ENCODE measurements at regions not wholly inside any gene's neighbourhood (a gene's known extent, or its start where the extent isn't known, plus 50 kb on each side); places are given as distances from the start of the nearest gene placed in this dataset.

GRCh38 chr6:14838133-14838583 lies 407.7 kb upstream of the JARID2 start:
- Histone ChIP-seq H3K27me3 (ENCODE audit: insufficient read depth, low read length) (no peaks in the 10 kb centered on the region), H3K18ac (ENCODE audit: insufficient read length, low read depth, low read length) (no peak overlapping the region), H3K79me2 (ENCODE audit: insufficient read depth, low read length) (no peaks in the 10 kb centered on the region), H4K5ac (ENCODE audit: insufficient read length, low read depth, low read length) (no peak overlapping the region), H2AK5ac (ENCODE audit: insufficient read length, low read length) (no peak overlapping the region), H3K27ac (ENCODE audit: insufficient read length, low read depth, low read length) (no peak overlapping the region), H2BK15ac (ENCODE audit: low read depth, low read length) (no peak overlapping the region), H2BK12ac (ENCODE audit: insufficient read length, low read depth, low read length) (no peak overlapping the region), H2BK20ac (ENCODE audit: low read depth, low read length, poor library complexity, severe bottlenecking) (no peak overlapping the region), H4K91ac (ENCODE audit: insufficient read length, low read depth, low read length) (no peak overlapping the region), H2BK5ac (ENCODE audit: insufficient read length, low read length) (no peak overlapping the region), H3K4me2 (ENCODE audit: insufficient read depth, insufficient read length, low read length) (no peak overlapping the region), H3K23me2 (ENCODE audit: insufficient read length, low read depth, low read length, poor library complexity, severe bottlenecking) (no peaks in the 10 kb centered on the region), H3K14ac (ENCODE audit: insufficient read depth, low read length) (no peak overlapping the region), H4K20me1 (ENCODE audit: control insufficient read depth, insufficient read depth, insufficient read length) (no peaks in the 10 kb centered on the region), H3K9me3 (ENCODE audit: control insufficient read depth, low read depth, low read length) (no peaks in the 10 kb centered on the region), H3K4me1 (ENCODE audit: insufficient read depth, low read length) (0 out of 2 replicates have a peak, but pooled peaks cover 3% of the 10 kb centered on the region), H2BK120ac (ENCODE audit: low read depth, low read length, poor library complexity, severe bottlenecking) (no peak overlapping the region), H4K8ac (replicated peaks; ENCODE audit: insufficient read length, low read depth, low read length) (no peak overlapping the region), H3K23ac (ENCODE audit: insufficient read length, low read depth, low read length) (no peak overlapping the region), H3T11ph (ENCODE audit: low read length) (no peak overlapping the region), H3K79me1 (ENCODE audit: insufficient read depth, low read depth, low read length, poor library complexity, severe bottlenecking) (no peaks in the 10 kb centered on the region), H3K9ac (ENCODE audit: extremely low read depth, insufficient read length, low read length) (no peak overlapping the region), H3K56ac (ENCODE audit: insufficient read length, low read depth, low read length) (no peak overlapping the region), H3K4ac (ENCODE audit: low read depth, low read length) (no peak overlapping the region), H2AFZ (ENCODE audit: low read length) (no peak overlapping the region)
- Mint-ChIP-seq H3K27ac (no peak overlapping the region), H3K4me1 (peaks cover 19 to 20% of the 10 kb centered on the region in 2 experiments), H3K36me3 (ENCODE audit: insufficient read depth in 1 of 3, low read depth in 3 of 3) (peaks cover 0 to 1% (median 0%) of the 10 kb centered on the region in 3 experiments; a peak in 1 of 7 replicates), H3K27me3 (ENCODE audit: low read depth) (no peaks in the 10 kb centered on the region), H3K4me3 (no peak overlapping the region), H3K9me3 (no peaks in the 10 kb centered on the region; a peak in 1 of 5 replicates)
- TF ChIP-seq, protein P1, sequence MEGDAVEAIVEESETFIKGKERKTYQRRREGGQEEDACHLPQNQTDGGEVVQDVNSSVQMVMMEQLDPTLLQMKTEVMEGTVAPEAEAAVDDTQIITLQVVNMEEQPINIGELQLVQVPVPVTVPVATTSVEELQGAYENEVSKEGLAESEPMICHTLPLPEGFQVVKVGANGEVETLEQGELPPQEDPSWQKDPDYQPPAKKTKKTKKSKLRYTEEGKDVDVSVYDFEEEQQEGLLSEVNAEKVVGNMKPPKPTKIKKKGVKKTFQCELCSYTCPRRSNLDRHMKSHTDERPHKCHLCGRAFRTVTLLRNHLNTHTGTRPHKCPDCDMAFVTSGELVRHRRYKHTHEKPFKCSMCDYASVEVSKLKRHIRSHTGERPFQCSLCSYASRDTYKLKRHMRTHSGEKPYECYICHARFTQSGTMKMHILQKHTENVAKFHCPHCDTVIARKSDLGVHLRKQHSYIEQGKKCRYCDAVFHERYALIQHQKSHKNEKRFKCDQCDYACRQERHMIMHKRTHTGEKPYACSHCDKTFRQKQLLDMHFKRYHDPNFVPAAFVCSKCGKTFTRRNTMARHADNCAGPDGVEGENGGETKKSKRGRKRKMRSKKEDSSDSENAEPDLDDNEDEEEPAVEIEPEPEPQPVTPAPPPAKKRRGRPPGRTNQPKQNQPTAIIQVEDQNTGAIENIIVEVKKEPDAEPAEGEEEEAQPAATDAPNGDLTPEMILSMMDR (conservative IDR thresholded peaks at IDR 0.05) = no peak
- DNase-seq = no peak
- WGBS (ENCODE audit: extremely low coverage, insufficient read length, low lambda C conversion rate) = no CpG with 5 or more reads among the region's 4 CpGs
